K562 (cell line): ENCODE measurements at regions not wholly inside any gene's neighbourhood (a gene's known extent, or its start where the extent isn't known, plus 50 kb on each side); places are given as distances from the start of the nearest gene placed in this dataset.

Source experiments
- CHD7 ChIP-seq: fragments of 200-600 bp; sonication (generic); IDR thresholded peaks from one replicate; pipeline ENCODE4 v1.6.1; 2012; ENCODE audit warnings: mild to moderate bottlenecking, low read depth, low read length, inconsistent platforms
- HMGN3 ChIP-seq: IDR thresholded peaks from 2 replicates; pipeline ENCODE4 v1.6.1; 2011; ENCODE audit warnings: borderline replicate concordance, low read depth, mild to moderate bottlenecking, mixed read lengths, low read length; ENCODE audit not compliant: insufficient read length; ENCODE audit errors: extremely low read depth
- PPARD ChIP-seq: fragments of 250-450 bp; sonication (Bioruptor Pico); IDR thresholded peaks from 2 replicates; pipeline ENCODE4 v1.8.0; 2022; ENCODE audit warnings: inconsistent platforms, mild to moderate bottlenecking, moderate library complexity

GRCh38 chr12:116453631-116454030, 105.5 kb upstream of the MAP1LC3B2 start (continued):
- TF ChIP-seq CHD7 (no peak), PPARD (CRISPR knock-in tag) (no peak), HMGN3 (no peak)
